Endodermal cell (in vitro differentiated cells): ENCODE measurements at regions not wholly inside any gene's neighbourhood (a gene's known extent, or its start where the extent isn't known, plus 50 kb on each side); places are given as distances from the start of the nearest gene placed in this dataset.

Experiments
- DNase-seq: peaks from one replicate; pipeline ENCODE4 v3.0.0-alpha.2; 2017
- H3K27ac ChIP-seq: 2 replicates; pipeline ENCODE4 v1.5.1; 2013; ENCODE audit warnings: mild to moderate bottlenecking, low read depth, low read length, moderate library complexity
- H3K27me3 ChIP-seq: 2 replicates; pipeline ENCODE4 v1.6.1; 2013; ENCODE audit warnings: mild to moderate bottlenecking, low read length, moderate library complexity; ENCODE audit not compliant: insufficient read depth, control insufficient read depth, poor library complexity, severe bottlenecking
- H3K36me3 ChIP-seq: 2 replicates; pipeline ENCODE4 v1.7.0; 2013; ENCODE audit warnings: mild to moderate bottlenecking, low read length, moderate library complexity; ENCODE audit not compliant: control insufficient read depth, insufficient read depth
- H3K4me1 ChIP-seq: one replicate; pipeline ENCODE4 v1.7.0; 2013; ENCODE audit warnings: low read length; ENCODE audit not compliant: control insufficient read depth, insufficient read depth
- H3K4me3 ChIP-seq: 2 replicates; pipeline ENCODE4 v1.5.1; 2013; ENCODE audit warnings: mild to moderate bottlenecking, low read length, moderate library complexity
- H3K9ac ChIP-seq: 2 replicates; pipeline ENCODE4 v1.6.1; 2013; ENCODE audit warnings: mild to moderate bottlenecking, low read length, moderate library complexity; ENCODE audit not compliant: poor library complexity, severe bottlenecking; ENCODE audit errors: extremely low read depth
- H3K9me3 ChIP-seq: 2 replicates; pipeline ENCODE4 v1.6.1; 2013; ENCODE audit warnings: mild to moderate bottlenecking, low read length, moderate library complexity; ENCODE audit not compliant: control insufficient read depth
- H3K27ac Mint-ChIP-seq: 2 replicates; pipeline ENCODE4 v1.8.0; 2020; ENCODE audit warnings: mixed read lengths
- H3K27me3 Mint-ChIP-seq: 2 replicates; pipeline ENCODE4 v1.8.0; 2021; ENCODE audit warnings: mild to moderate bottlenecking, mixed read lengths; ENCODE audit not compliant: insufficient read depth
- H3K36me3 Mint-ChIP-seq: 2 replicates; pipeline ENCODE4 v1.8.0; 2020; ENCODE audit warnings: low read depth, mixed read lengths
- H3K4me1 Mint-ChIP-seq: 2 replicates; pipeline ENCODE4 v1.8.0; 2020; ENCODE audit warnings: mixed read lengths
- H3K4me3 Mint-ChIP-seq: 2 replicates; pipeline ENCODE4 v1.8.0; 2020; ENCODE audit warnings: mild to moderate bottlenecking, moderate library complexity, mixed read lengths
- H3K9me3 Mint-ChIP-seq: 2 replicates; pipeline ENCODE4 v1.8.0; 2020; ENCODE audit warnings: mild to moderate bottlenecking, mixed read lengths
- WGBS, 2 experiments: methylation state at CpG; one replicate each; pipeline versions ENCODE4 v1.1.5 to v1.1.7; 2013; ENCODE audit warnings: missing lambda C conversion rate in 2 of 2, mixed read lengths in 1 of 2; ENCODE audit not compliant: insufficient coverage in 1 of 2, insufficient read length in 1 of 2; 5-methylcytosine and 5-hydroxymethylcytosine counted together
- TF ChIP-seq, protein P1 (sequence below): fragments of 200-600 bp; sonication (generic); conservative IDR thresholded peaks from 2 replicates; pipeline ENCODE4 v1.5.0; 2021; ENCODE audit warnings: antibody characterized with exemption, mild to moderate bottlenecking

DNA sequence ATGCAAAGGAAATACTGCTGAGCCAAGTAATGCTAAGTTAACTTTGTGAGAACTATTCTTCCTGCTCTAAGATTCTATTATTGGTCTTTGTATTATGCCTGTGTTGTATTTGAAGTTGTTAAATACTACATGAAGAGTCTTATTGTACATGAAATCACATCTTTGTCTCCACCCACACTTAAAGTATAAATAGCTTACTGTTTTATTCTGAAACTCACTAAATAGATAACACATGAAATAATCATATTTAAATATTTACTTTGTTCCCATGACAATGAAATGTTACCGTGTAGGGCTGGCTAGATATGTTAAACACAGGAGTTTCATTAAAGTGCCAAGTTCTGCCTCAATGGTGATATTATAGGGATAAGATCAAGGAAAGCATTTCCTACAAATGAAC, 562.1 kb upstream of the ATXN8OS start:
- Histone ChIP-seq H3K9me3 (no peaks in the 10 kb centered on the region), H3K4me3 (no peak overlapping the region), H3K9ac (no peak overlapping the region), H3K27me3 (no peaks in the 10 kb centered on the region), H3K27ac (no peak overlapping the region), H3K4me1 (no peaks in the 10 kb centered on the region), H3K36me3 (no peaks in the 10 kb centered on the region)
- Mint-ChIP-seq H3K27ac (no peak overlapping the region), H3K4me3 (no peak overlapping the region), H3K36me3 (no peaks in the 10 kb centered on the region), H3K4me1 (no peaks in the 10 kb centered on the region), H3K9me3 (peaks cover 2% of the 10 kb centered on the region), H3K27me3 (no peaks in the 10 kb centered on the region)
- WGBS, 2 experiments: 83% methylated on average over 1 of the region's 1 CpG; no CpG with 5 or more reads in 1 of the 2 experiments
- DNase-seq: no peak
- TF ChIP-seq, protein P1, sequence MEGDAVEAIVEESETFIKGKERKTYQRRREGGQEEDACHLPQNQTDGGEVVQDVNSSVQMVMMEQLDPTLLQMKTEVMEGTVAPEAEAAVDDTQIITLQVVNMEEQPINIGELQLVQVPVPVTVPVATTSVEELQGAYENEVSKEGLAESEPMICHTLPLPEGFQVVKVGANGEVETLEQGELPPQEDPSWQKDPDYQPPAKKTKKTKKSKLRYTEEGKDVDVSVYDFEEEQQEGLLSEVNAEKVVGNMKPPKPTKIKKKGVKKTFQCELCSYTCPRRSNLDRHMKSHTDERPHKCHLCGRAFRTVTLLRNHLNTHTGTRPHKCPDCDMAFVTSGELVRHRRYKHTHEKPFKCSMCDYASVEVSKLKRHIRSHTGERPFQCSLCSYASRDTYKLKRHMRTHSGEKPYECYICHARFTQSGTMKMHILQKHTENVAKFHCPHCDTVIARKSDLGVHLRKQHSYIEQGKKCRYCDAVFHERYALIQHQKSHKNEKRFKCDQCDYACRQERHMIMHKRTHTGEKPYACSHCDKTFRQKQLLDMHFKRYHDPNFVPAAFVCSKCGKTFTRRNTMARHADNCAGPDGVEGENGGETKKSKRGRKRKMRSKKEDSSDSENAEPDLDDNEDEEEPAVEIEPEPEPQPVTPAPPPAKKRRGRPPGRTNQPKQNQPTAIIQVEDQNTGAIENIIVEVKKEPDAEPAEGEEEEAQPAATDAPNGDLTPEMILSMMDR: no peak

DNA sequence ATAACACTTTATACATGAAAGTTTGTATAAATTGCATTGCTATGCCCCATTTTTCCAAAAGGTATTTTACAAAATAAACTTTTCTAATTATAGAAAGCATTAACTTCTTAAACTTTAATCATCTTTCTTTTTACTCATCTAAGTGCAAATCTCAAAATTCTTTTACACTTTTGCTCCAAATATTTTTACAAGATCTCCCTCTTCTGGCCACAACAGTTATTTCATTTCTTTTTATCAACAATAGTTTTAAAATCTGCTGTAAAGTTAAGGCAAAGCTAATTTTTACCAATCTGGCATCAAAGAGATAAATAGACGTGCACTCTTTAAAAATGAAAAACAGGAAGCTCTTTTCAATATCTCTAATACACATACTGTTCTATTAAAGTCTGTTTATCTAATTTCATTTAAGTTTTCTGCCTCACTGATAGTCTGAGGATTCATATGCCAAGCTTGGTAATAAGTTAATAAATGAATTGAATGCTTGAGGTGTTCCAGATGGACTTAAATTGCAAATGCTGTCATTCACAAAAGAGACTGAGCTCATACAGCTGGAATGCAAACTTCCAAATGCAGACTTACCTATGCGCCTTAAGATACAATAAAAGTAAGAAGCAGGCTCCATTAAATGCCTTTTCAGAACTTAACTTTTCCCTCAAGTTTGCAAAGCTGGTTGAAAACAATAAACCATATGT, 583.0 kb upstream of the ATXN8OS start:
- DNase-seq: no peak
- TF ChIP-seq, protein P1: peak; percentile 74
- Histone ChIP-seq H3K4me3 (no peak overlapping the region), H3K9ac (no peak overlapping the region), H3K27me3 (no peaks in the 10 kb centered on the region), H3K27ac (no peak overlapping the region), H3K4me1 (no peaks in the 10 kb centered on the region), H3K9me3 (no peaks in the 10 kb centered on the region), H3K36me3 (no peaks in the 10 kb centered on the region)
- WGBS, 2 experiments: 71% methylated on average over 2 of the region's 2 CpGs; no CpG with 5 or more reads in 1 of the 2 experiments
- H3K4me1 Mint-ChIP-seq: no peaks in the 10 kb centered on the region
- no peaks in the 10 kb centered on the region for H3K9me3 Mint-ChIP-seq
- no peak overlapping the region for H3K4me3 Mint-ChIP-seq
- no peak overlapping the region for H3K27ac Mint-ChIP-seq
- H3K36me3 Mint-ChIP-seq: no peaks in the 10 kb centered on the region
- no peaks in the 10 kb centered on the region for H3K27me3 Mint-ChIP-seq

DNA sequence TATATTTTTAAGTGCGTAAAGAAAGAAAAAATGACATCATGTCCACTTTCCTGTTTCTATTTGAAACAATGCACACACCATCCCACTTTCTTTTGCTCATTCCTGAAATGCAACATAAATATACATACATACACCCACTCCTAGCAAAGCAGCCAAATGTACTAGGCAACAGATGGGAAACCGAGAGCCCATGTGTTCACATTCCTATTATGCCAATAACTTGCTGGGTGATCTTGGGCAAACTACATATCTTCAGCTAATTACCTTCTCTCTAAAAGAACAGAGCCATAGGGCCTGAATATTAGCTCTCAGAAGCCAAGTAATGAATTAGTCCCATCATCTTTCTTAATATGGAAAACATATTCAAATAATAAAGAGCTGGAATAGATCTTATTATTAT, 610.6 kb upstream of the ATXN8OS start:
- no peaks in the 10 kb centered on the region for H3K4me1 Mint-ChIP-seq
- no peaks in the 10 kb centered on the region for H3K4me1 ChIP-seq
- H3K27ac ChIP-seq: no peak overlapping the region
- H3K9me3 ChIP-seq: no peaks in the 10 kb centered on the region
- WGBS, 2 experiments: 98% methylated on average over 2 of the region's 2 CpGs; no CpG with 5 or more reads in 1 of the 2 experiments
- no peaks in the 10 kb centered on the region for H3K27me3 ChIP-seq
- no peaks in the 10 kb centered on the region for H3K36me3 ChIP-seq
- no peak overlapping the region for H3K4me3 Mint-ChIP-seq
- H3K9me3 Mint-ChIP-seq: peaks cover 5% of the 10 kb centered on the region
- no peak overlapping the region for H3K9ac ChIP-seq
- TF ChIP-seq, protein P1: no peak
- H3K27me3 Mint-ChIP-seq: no peaks in the 10 kb centered on the region
- H3K4me3 ChIP-seq: no peak overlapping the region
- no peaks in the 10 kb centered on the region for H3K36me3 Mint-ChIP-seq
- no peak for DNase-seq
- no peak overlapping the region for H3K27ac Mint-ChIP-seq
